Lung (tissue), 11 donors: ENCODE measurements at regions not wholly inside any gene's neighbourhood (a gene's known extent, or its start where the extent isn't known, plus 50 kb on each side); places are given as distances from the start of the nearest gene placed in this dataset.

Experiments
- ATAC-seq: fragments of 200-7000 bp; cut with Tn5 transposase; one replicate; pipeline ENCODE4 v1.9.1; 2020; ENCODE audit warnings: moderate number of reproducible peaks; ENCODE audit not compliant: insufficient read depth, low FRiP score
- DNase-seq, 3 donors: peaks; one replicate each; pipeline ENCODE4 v3.0.0-alpha.2; 2013 to 2017
- H3K27ac ChIP-seq, 2 donors: one replicate each; pipeline ENCODE4 v1.5.1; 2013; ENCODE audit warnings: mild to moderate bottlenecking in 2 of 2, moderate library complexity in 2 of 2, control low read depth in 1 of 2, inconsistent platforms in 1 of 2, low read depth in 1 of 2, low read length in 1 of 2
- H3K27me3 ChIP-seq, 3 donors: one replicate each; pipeline ENCODE4 v1.5.1; 2013; ENCODE audit warnings: low read length in 2 of 3; ENCODE audit not compliant: control insufficient read depth in 3 of 3, insufficient read depth in 3 of 3
- H3K36me3 ChIP-seq, 4 donors: one replicate each; pipeline ENCODE4 v1.5.1; 2013; ENCODE audit warnings: low read length in 4 of 4, mild to moderate bottlenecking in 1 of 4, moderate library complexity in 1 of 4; ENCODE audit not compliant: control insufficient read depth in 4 of 4, insufficient read depth in 4 of 4
- H3K4me1 ChIP-seq, 5 donors: one replicate each; pipeline ENCODE4 v1.5.1; 2013; ENCODE audit warnings: low read length in 5 of 5, mild to moderate bottlenecking in 2 of 5, moderate library complexity in 1 of 5; ENCODE audit not compliant: control insufficient read depth in 5 of 5, insufficient read depth in 5 of 5
- H3K4me3 ChIP-seq: one replicate; pipeline ENCODE4 v1.5.1; 2013; ENCODE audit warnings: mild to moderate bottlenecking, control low read depth, moderate library complexity
- H3K9ac ChIP-seq, 2 donors: one replicate each; pipeline ENCODE4 v1.5.1; 2013; ENCODE audit warnings: low read length in 2 of 2, control low read depth in 1 of 2; ENCODE audit not compliant: insufficient read depth in 1 of 2
- H3K9me3 ChIP-seq, 4 donors: one replicate each; pipeline ENCODE4 v1.5.1; 2013; ENCODE audit warnings: low read length in 3 of 4, mild to moderate bottlenecking in 1 of 4, moderate library complexity in 1 of 4; ENCODE audit not compliant: control insufficient read depth in 4 of 4, insufficient read depth in 3 of 4
- CTCF ChIP-seq: IDR thresholded peaks from 2 replicates; pipeline ENCODE4 v1.5.1; 2012; ENCODE audit warnings: mild to moderate bottlenecking; ENCODE audit errors: control extremely low read depth, extremely low read depth
- WGBS, 2 donors: extraction: QIAGEN DNeasy Blood & Tissue Kit; methylation state at CpG; one replicate each; pipeline ENCODE4 v1.1.7; 2013; 5-methylcytosine and 5-hydroxymethylcytosine counted together
- donor health status: control.
- donor health status: control.
- donor health status: Bipolar disorder and iron deficiency.
- donor health status: healthy.
- donor health status: DM: yes; HTN: yes; CAD: no.

DNA sequence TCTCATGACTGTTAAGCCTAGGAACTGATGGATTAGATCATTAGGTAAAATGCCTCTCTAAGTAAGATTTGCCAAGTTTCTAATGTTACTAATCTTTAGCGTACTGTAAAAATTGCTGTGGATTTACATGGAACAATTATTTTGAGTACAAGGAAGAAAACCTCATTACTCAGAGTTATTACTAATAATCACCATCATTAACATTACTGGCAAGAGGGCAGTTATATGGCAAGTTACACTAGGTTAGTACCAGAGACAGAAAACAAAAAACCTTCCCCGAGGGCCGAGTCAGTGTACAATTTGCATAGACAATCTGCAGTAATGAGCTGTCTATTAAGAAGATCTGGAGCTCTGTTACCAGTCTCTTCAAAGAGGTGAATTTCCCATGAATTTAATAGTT lies 775.6 kb downstream of the GATA3 start:
- 91 to 93% methylated on average over 3 of the region's 3 CpGs for WGBS, 2 donors
- Histone ChIP-seq H3K9me3 (no peaks in the 10 kb centered on the region), H3K36me3 (no peaks in the 10 kb centered on the region), H3K27ac (no peak overlapping the region), H3K9ac (no peak overlapping the region), H3K4me3 (no peak overlapping the region), H3K4me1 (no peaks in the 10 kb centered on the region), H3K27me3 (no peaks in the 10 kb centered on the region)
- ATAC-seq (no peak), DNase-seq (no peak)
- no peak for TF ChIP-seq CTCF

DNA sequence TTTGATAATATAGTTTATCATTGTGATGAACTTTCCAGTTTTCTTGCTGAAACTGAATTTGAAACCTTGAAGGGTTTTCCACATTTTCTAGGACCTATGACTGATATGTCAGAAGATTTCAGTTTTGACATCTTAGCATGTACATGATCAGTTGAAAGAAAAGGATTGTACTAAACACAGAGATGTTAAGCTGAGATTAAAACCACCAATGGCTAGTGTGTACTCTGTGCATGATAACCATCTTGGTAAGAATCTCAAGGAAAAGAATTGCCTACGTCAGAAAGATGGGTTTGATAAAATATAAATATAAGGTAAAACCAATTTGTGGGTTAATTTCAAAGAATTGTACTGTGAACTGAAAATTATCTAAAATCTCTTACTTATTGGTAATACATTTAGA lies 776.4 kb downstream of the GATA3 start:
- no peak for ATAC-seq
- no peak for TF ChIP-seq CTCF

DNA sequence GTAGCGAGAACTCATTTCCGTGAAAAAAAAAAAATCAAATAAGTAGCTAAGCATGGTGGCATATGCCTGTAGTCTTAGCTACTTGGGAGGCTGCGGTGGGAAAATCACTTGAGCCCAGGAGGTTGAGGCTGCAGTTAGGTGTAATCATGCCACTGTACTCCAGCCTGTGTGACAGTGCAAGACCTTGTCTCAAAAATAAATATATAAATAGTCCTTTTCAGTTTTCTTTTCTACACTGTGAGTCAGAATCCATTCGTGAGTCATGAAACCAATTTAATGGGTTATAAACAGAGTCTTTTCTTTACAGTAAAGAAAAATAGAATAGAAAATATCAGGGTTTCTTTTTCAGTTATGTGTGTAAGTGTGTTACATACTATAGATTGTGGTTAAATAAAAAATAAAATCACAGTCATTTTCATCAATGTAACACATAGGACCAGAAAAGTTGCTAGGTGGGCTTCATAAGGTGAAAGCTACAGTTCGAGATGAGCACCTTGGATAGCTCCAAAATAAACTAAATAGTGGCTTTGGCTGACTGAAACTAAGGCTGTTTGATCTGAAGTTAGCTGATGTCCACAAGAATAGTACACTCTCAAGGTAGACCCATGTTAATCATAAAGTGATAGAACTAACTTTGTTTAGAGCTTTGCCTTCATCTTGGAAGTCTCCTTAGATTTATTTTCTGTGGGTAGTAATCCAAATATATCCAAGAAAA lies 781.1 kb downstream of the GATA3 start:
- H3K9me3 ChIP-seq: no peaks in the 10 kb centered on the region
- no peak for ATAC-seq
- peak in 1 of 3 donors; percentile 0 for DNase-seq
- H3K9ac ChIP-seq: no peak overlapping the region
- no peaks in the 10 kb centered on the region for H3K36me3 ChIP-seq
- TF ChIP-seq CTCF: no peak
- no peaks in the 10 kb centered on the region for H3K27me3 ChIP-seq
- 82 to 86% methylated on average over 5 of the region's 5 CpGs for WGBS, 2 donors
- no peak overlapping the region for H3K27ac ChIP-seq
- H3K4me3 ChIP-seq: no peak overlapping the region
- H3K4me1 ChIP-seq: no peaks in the 10 kb centered on the region

More for the DNA sequence above, 776.4 kb downstream of the GATA3 start:
- no peak overlapping the region for H3K4me3 ChIP-seq
- H3K4me1 ChIP-seq: no peaks in the 10 kb centered on the region
- DNase-seq: no peak
- no peaks in the 10 kb centered on the region for H3K9me3 ChIP-seq
- H3K27ac ChIP-seq: no peak overlapping the region
- no peak overlapping the region for H3K9ac ChIP-seq
- H3K27me3 ChIP-seq: no peaks in the 10 kb centered on the region
- WGBS, 2 donors: 66 to 90% methylated on average over 1 of the region's 1 CpG
- no peaks in the 10 kb centered on the region for H3K36me3 ChIP-seq

- ATAC-seq (no peak), DNase-seq (no peak)
- no peak overlapping the region for H3K4me3 ChIP-seq
- H3K27ac ChIP-seq: no peak overlapping the region
- no peak overlapping the region for H3K9ac ChIP-seq
- no peaks in the 10 kb centered on the region for H3K27me3 ChIP-seq
- H3K9me3 ChIP-seq: no peaks in the 10 kb centered on the region
- no peak for TF ChIP-seq CTCF
- WGBS, 2 donors: 76 to 88% methylated on average over 5 of the region's 5 CpGs
- no peaks in the 10 kb centered on the region for H3K4me1 ChIP-seq
- H3K36me3 ChIP-seq: no peaks in the 10 kb centered on the region
Measured at GRCh38 chr10:8840356-8840755, 785.9 kb downstream of the GATA3 start.
